Astrocyte of the spinal cord (primary cell): ENCODE measurements at regions not wholly inside any gene's neighbourhood (a gene's known extent, or its start where the extent isn't known, plus 50 kb on each side); places are given as distances from the start of the nearest gene placed in this dataset.

Source experiments
- DNase-seq: peaks from one replicate; pipeline ENCODE4 v3.0.0; 2011; ENCODE audit warnings: low read depth, low spot score
- H3K4me3 ChIP-seq: 2 replicates; pipeline ENCODE4 v1.5.1; 2011; ENCODE audit warnings: low read depth, mild to moderate bottlenecking, low read length, moderate library complexity
- in situ Hi-C: cut with HindIII; loops from 2 replicates; pipeline ENCODE4 v1.10.0; 2017; ENCODE audit warnings: low sequenced_read_pairs
- TF ChIP-seq, protein P1 (sequence below): IDR thresholded peaks from 2 replicates; pipeline ENCODE4 v1.5.1; 2012; ENCODE audit warnings: low read depth, mild to moderate bottlenecking, low read length, inconsistent platforms

GRCh38 chr11:115886422-115886733 lies 382.2 kb upstream of the CADM1 start:
- in situ Hi-C loops = no loop called here
- no peak for DNase-seq
- no peak overlapping the region for H3K4me3 ChIP-seq
- TF ChIP-seq, protein P1, sequence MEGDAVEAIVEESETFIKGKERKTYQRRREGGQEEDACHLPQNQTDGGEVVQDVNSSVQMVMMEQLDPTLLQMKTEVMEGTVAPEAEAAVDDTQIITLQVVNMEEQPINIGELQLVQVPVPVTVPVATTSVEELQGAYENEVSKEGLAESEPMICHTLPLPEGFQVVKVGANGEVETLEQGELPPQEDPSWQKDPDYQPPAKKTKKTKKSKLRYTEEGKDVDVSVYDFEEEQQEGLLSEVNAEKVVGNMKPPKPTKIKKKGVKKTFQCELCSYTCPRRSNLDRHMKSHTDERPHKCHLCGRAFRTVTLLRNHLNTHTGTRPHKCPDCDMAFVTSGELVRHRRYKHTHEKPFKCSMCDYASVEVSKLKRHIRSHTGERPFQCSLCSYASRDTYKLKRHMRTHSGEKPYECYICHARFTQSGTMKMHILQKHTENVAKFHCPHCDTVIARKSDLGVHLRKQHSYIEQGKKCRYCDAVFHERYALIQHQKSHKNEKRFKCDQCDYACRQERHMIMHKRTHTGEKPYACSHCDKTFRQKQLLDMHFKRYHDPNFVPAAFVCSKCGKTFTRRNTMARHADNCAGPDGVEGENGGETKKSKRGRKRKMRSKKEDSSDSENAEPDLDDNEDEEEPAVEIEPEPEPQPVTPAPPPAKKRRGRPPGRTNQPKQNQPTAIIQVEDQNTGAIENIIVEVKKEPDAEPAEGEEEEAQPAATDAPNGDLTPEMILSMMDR = no peak

- TF ChIP-seq, protein P1 = no peak
- DNase-seq = no peak
- in situ Hi-C loops = no loop called here
- H3K4me3 ChIP-seq = no peak overlapping the region
Observed at GRCh38 chr11:115885535-115886421, 381.6 kb upstream of the CADM1 start.

DNA sequence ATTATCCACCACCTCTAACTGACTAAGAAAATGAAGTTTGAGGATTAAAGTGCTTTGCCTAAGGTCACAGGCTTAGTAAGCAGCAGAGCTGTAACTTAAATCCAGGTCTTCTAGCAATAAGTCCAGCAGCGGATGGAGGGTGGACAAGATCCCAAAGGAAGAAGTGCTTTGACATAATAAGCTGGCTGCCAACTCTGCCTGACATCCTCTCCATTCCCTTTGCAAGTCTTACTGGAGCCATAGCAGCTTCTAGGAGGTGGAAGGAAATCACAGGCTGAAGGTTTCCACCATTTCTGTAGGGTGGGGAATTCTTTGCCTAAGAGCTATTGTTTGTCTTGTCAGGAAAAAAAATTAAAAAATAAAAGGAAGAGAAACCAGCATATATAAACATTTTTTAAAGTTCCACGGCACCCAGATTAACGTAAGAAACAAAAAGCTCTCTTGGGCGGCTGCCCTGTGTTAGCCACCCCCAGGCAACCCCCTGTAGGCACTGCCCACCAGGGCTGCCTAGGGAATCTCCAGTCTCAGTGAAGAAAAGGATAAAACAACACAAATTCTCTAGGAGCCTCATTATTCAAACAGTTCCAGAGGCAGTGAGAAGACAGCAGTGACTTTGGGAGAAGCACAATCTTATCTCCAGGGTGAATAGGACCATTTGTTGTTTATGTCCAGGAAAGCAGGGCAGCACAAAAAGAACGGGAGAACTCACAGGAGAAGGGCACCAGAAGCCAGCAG lies 380.8 kb upstream of the CADM1 start:
- DNase-seq = no peak
- TF ChIP-seq, protein P1 = no peak
- no peak overlapping the region for H3K4me3 ChIP-seq
- in situ Hi-C loops = no loop called here

GRCh38 chr11:115874843-115875242 lies 370.6 kb upstream of the CADM1 start:
- DNase-seq = no peak
- H3K4me3 ChIP-seq = no peak overlapping the region
- TF ChIP-seq, protein P1 = no peak
- in situ Hi-C loops = no loop called here

DNA sequence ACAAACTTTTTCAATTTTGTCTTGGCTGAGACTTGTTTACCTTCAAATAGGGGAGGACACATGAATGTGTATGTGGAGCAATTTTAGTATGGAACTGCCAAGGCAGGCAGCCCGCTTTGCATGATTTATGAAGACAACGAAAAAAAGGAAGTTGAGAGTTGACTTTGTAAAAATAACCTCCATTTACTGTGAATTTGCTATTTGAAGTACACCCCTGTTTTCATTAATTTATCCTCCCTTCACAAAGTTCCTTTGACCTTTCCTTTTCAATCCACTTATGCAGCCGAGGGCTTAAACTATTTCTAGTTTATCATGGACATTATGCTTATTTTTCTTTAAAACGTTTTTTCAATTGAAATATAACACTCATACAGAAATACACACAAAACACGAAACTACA lies 369.6 kb upstream of the CADM1 start:
- no peak overlapping the region for H3K4me3 ChIP-seq
- TF ChIP-seq, protein P1 = no peak
- in situ Hi-C loops = no loop called here
- no peak for DNase-seq

GRCh38 chr11:115872416-115872815 lies 368.2 kb upstream of the CADM1 start:
- H3K4me3 ChIP-seq = no peak overlapping the region
- no peak for DNase-seq
- in situ Hi-C loops = no loop called here
- TF ChIP-seq, protein P1 = no peak
